ENCODE measurements at regions not wholly inside any gene's neighbourhood (a gene's known extent, or its start where the extent isn't known, plus 50 kb on each side); places are given as distances from the start of the nearest gene placed in this dataset.

DNA sequence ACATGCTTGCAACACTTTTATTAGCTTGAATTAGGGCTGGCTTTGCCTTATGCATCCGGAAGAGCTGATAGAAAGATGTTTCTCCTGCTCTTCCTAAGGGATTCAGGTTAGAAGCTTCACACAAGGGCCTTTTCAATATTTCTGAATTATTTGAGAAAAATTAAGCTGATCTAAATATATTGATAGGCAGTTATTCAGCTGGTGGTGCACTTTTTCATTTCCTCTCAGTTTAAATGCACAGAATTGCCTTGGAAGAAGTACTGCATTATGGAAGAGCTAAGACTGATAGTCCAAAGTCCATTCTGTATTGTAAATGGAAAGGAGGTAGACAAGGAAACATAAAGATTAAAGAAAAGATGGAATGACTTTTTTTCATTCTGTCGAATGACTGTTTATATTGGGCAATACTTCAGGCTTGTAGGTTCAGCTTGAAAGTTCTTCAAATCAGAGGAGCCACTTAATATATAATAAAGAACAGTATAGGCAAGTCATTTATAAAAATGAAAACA, 398.4 kb upstream of the B3GALT2 start:
- H3K27me3 ChIP-seq (ENCODE audit: insufficient read depth, low read length, poor library complexity, severe bottlenecking) = no peaks in the 10 kb centered on the region
- no peaks in the 10 kb centered on the region for H3F3A ChIP-seq (ENCODE audit: low read depth)
- H3K4me2 ChIP-seq (ENCODE audit: low read depth, low read length, poor library complexity, severe bottlenecking) = no peak overlapping the region
- no peaks in the 10 kb centered on the region for H3K9me2 ChIP-seq (replicated peaks; ENCODE audit: low read depth, low read length)
- no peaks in the 10 kb centered on the region for H3K9me3 ChIP-seq (ENCODE audit: insufficient read depth, low read depth, low read length)
- no peaks in the 10 kb centered on the region for H3K4me1 ChIP-seq (ENCODE audit: insufficient read depth, low read length, poor library complexity, severe bottlenecking)
- H3K79me2 ChIP-seq (ENCODE audit: insufficient read depth, low read length) = no peaks in the 10 kb centered on the region
- no peaks in the 10 kb centered on the region for H4K20me1 ChIP-seq (ENCODE audit: insufficient read depth, low read length, poor library complexity, severe bottlenecking)
- no peaks in the 10 kb centered on the region for H3K36me3 ChIP-seq (ENCODE audit: insufficient read depth, low read length)
- TF ChIP-seq EZH2phosphoT487 (IDR thresholded peaks at IDR 0.05; ENCODE audit: borderline replicate concordance) = no peak
- TF ChIP-seq, protein P1, sequence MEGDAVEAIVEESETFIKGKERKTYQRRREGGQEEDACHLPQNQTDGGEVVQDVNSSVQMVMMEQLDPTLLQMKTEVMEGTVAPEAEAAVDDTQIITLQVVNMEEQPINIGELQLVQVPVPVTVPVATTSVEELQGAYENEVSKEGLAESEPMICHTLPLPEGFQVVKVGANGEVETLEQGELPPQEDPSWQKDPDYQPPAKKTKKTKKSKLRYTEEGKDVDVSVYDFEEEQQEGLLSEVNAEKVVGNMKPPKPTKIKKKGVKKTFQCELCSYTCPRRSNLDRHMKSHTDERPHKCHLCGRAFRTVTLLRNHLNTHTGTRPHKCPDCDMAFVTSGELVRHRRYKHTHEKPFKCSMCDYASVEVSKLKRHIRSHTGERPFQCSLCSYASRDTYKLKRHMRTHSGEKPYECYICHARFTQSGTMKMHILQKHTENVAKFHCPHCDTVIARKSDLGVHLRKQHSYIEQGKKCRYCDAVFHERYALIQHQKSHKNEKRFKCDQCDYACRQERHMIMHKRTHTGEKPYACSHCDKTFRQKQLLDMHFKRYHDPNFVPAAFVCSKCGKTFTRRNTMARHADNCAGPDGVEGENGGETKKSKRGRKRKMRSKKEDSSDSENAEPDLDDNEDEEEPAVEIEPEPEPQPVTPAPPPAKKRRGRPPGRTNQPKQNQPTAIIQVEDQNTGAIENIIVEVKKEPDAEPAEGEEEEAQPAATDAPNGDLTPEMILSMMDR (conservative IDR thresholded peaks at IDR 0.05; ENCODE audit: low read length) = no peak
- no peak overlapping the region for H2AFZ ChIP-seq (ENCODE audit: low read length)
- no peak overlapping the region for H3K9ac ChIP-seq (ENCODE audit: low read depth, low read length, poor library complexity, severe bottlenecking)
- H3K4me3 ChIP-seq (ENCODE audit: low read length, poor library complexity, severe bottlenecking) = no peak overlapping the region

DNA sequence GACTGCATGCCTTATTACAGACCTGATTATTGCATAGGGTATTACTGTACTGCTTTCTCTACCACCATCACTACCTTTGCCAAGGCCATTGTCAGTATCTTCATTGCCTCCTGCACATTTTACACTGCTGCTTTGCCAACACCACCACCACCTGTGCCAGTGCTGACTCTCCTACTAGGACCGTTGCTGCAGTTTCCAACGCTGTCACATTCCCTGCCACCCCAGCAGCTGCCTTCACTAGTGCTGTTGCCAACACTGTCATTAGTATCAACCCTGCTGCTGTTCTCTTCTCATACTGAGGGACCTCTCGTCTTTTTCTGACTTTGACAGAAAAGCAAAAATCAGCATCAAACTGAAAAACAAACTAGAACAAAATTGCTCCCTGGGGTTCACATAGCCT, 394.9 kb upstream of the B3GALT2 start:
- Histone ChIP-seq H3K9ac (ENCODE audit: low read depth, low read length, poor library complexity, severe bottlenecking) (no peak overlapping the region), H3K9me3 (ENCODE audit: insufficient read depth, low read depth, low read length) (no peaks in the 10 kb centered on the region), H3K4me2 (ENCODE audit: low read depth, low read length, poor library complexity, severe bottlenecking) (no peak overlapping the region), H3F3A (ENCODE audit: low read depth) (no peaks in the 10 kb centered on the region), H3K79me2 (ENCODE audit: insufficient read depth, low read length) (no peaks in the 10 kb centered on the region), H3K27me3 (ENCODE audit: insufficient read depth, low read length, poor library complexity, severe bottlenecking) (no peaks in the 10 kb centered on the region), H3K4me3 (ENCODE audit: low read length, poor library complexity, severe bottlenecking) (no peak overlapping the region), H4K20me1 (ENCODE audit: insufficient read depth, low read length, poor library complexity, severe bottlenecking) (no peaks in the 10 kb centered on the region), H3K4me1 (ENCODE audit: insufficient read depth, low read length, poor library complexity, severe bottlenecking) (no peaks in the 10 kb centered on the region), H3K9me2 (replicated peaks; ENCODE audit: low read depth, low read length) (no peaks in the 10 kb centered on the region), H3K36me3 (ENCODE audit: insufficient read depth, low read length) (no peaks in the 10 kb centered on the region), H2AFZ (ENCODE audit: low read length) (no peak overlapping the region)
- TF ChIP-seq EZH2phosphoT487 (IDR thresholded peaks at IDR 0.05; ENCODE audit: borderline replicate concordance) = no peak
- TF ChIP-seq, protein P1 (conservative IDR thresholded peaks at IDR 0.05; ENCODE audit: low read length) = no peak

DNA sequence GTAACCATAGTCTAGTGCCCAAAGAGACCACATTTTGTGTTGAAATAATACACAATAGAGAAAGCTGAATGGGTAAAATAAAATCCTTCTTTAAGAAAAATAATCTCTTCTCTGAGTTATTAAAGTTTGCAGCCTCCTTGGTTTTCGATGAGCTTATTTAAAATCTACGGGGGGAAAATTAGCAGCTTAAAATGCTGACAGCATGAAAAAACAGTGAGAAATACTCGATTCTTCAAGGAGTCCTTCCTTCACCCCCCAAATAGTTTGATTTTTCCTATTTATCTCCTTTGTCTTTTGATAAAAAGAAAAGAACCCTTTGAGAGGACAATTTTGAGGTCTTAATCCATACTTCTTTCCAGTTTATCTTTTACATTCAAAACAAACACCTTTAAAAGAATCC, 394.0 kb upstream of the B3GALT2 start:
- Histone ChIP-seq H3K79me2 (ENCODE audit: insufficient read depth, low read length) (no peaks in the 10 kb centered on the region), H4K20me1 (ENCODE audit: insufficient read depth, low read length, poor library complexity, severe bottlenecking) (no peaks in the 10 kb centered on the region), H2AFZ (ENCODE audit: low read length) (no peak overlapping the region), H3K27me3 (ENCODE audit: insufficient read depth, low read length, poor library complexity, severe bottlenecking) (no peaks in the 10 kb centered on the region), H3K9me2 (replicated peaks; ENCODE audit: low read depth, low read length) (no peaks in the 10 kb centered on the region), H3K36me3 (ENCODE audit: insufficient read depth, low read length) (no peaks in the 10 kb centered on the region), H3K9ac (ENCODE audit: low read depth, low read length, poor library complexity, severe bottlenecking) (no peak overlapping the region), H3K4me2 (ENCODE audit: low read depth, low read length, poor library complexity, severe bottlenecking) (no peak overlapping the region), H3F3A (ENCODE audit: low read depth) (no peaks in the 10 kb centered on the region), H3K4me3 (ENCODE audit: low read length, poor library complexity, severe bottlenecking) (no peak overlapping the region), H3K4me1 (ENCODE audit: insufficient read depth, low read length, poor library complexity, severe bottlenecking) (no peaks in the 10 kb centered on the region), H3K9me3 (ENCODE audit: insufficient read depth, low read depth, low read length) (no peaks in the 10 kb centered on the region)
- no peak for TF ChIP-seq EZH2phosphoT487 (IDR thresholded peaks at IDR 0.05; ENCODE audit: borderline replicate concordance)
- TF ChIP-seq, protein P1 (conservative IDR thresholded peaks at IDR 0.05; ENCODE audit: low read length) = no peak

Data from Loucy (cell line).